GM18909 (cell line): ENCODE measurements at regions not wholly inside any gene's neighbourhood (a gene's known extent, or its start where the extent isn't known, plus 50 kb on each side); places are given as distances from the start of the nearest gene placed in this dataset.
"Not testable (repeated sequence)": the region's sequence is repeated elsewhere in the genome, so short reads cannot be mapped to it uniquely, and the experiment has no call there.

ENCODE experiments used
- ATAC-seq: cut with Tn5 transposase; IDR thresholded peaks from one replicate; pipeline ENCODE4 v1.9.1; 2021; ENCODE audit warnings: mild to moderate bottlenecking; ENCODE audit not compliant: unreplicated experiment, poor library complexity

DNA sequence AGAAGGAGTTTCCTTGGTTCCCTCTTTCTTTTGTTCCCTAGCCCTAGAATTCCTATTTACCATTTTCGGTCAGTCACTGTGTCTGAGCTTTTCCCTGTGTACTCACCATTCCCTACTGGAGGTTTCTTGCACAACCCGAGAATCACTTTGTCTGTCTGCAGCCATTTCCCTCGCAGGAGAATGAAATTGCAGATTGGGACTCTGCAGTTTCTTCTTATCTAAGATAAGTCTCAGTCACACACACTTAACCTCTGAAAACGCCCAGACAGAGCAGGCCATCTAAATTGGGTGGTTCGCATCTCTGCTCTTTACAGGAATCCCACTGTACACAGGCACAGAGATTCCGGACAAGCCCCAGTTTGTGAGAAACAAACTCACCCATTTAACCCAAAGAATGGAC lies 58.6 kb upstream of the CNTNAP2 start:
- no peak for ATAC-seq

DNA sequence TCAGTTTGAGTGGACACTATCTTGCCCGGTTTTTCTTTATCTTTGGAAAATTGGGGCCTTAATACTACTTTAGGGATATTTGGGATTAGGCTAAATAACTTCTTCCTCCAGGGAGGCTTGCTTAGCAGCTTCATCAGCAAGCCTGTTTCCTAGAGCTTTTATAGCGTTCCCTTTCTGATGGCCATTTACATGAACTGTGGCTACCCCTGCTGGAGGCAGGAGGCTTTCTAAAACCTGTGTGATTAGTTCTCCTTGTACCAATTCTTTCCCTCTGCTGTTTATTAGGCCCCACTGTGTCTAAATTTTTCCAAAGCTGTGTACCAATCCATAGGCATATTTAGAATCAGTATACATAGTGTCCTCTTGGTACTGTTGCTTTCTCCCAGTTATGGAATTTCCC lies 61.7 kb upstream of the CNTNAP2 start:
- no peak for ATAC-seq

DNA sequence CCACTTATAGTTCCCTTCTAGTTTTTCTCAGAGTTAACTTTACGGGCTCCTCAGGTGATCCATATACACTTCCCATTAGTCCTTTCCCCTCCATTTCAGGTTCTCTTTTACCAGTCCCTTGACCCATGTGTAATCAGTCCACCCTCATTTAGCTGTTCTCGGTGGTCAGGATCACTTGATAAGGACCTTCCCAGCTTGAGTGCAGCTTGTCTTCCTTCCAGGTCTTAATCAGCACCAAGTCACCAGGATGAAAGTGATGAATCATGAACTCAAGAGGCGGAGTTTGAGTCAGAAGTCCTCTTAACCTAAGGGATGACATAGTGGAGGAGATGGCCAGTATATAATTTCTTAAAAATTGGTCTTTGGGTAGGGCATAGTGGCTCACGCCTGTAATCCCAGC lies 63.1 kb upstream of the CNTNAP2 start:
- ATAC-seq: no peak

DNA sequence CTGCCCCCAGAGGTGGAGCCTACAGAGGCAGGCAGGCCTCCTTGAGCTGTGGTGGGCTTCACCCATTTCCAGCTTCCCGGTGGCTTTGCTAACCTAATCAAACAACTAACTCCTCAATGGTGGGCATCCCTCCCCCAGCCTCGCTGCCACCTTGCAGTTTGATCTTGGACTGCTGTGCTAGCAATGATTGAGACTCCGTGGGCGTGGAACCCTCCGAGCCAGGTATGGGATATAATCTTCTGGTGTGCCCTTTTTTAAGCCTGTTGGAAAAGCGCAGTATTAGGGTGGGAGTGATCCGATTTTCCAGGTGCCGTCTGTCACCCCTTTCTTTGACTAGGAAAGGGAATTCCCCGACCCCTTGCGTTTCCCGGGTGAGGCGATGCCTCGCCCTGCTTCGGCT lies 73.3 kb upstream of the CNTNAP2 start:
- ATAC-seq: not testable (repeated sequence)

DNA sequence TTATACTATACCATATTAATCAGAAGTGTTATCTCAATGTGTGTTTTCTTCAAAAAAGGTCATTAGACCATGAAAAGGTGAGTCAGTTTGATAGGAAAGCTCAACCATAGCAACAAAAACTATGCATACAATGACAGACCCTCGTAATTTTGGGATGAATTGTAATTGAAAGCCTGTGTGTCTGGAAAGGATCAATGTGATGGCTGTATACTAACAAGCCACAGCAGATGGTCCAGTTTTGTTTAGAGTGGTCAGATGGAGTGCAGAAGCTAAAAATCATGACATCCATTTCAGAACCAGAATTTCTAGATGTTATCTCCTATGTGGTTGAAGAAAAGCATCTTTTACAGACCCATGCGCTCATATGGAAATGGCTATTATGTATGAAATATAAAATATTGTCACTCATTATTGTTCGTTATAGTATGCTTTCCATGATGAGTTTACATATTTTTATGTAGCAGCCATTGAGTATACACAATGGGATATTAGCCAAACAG lies 88.3 kb upstream of the CNTNAP2 start:
- no peak for ATAC-seq

DNA sequence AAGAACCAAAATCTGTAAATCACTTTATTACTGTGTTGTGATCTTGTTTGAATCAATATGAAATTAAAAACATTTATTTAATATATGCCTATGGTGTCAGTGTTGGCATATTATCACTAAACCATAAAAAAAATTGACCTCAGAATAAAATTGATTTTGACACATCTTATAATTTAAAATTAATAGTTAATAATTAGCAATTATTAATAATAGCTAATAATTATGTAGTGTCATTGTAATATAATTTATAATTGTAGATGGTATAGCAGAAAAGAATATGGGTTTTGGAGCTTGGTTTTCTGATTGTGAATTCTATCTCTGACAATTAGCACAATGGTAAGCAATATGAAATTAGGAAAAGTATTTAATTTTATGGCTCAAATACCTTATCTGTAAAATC lies 89.4 kb upstream of the CNTNAP2 start:
- no peak for ATAC-seq

DNA sequence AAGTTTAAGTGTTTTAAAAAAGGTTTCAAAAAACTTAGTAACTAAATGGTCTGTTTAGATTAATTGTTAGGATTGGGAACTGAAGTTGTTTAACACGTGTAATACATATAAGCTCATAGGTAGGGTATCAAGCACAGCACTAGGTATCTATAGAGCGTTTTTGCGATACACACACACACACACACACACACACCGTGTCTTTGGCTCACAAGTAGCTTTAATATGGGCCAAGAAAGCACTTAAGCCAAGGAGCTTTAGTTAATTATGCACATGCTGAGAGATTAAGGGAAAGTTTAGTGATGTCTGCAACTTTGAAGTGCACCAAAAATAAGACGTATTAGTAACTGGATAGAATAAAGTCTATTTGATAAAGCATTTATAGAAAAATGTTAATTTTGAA lies 93.8 kb upstream of the CNTNAP2 start:
- ATAC-seq: no peak

DNA sequence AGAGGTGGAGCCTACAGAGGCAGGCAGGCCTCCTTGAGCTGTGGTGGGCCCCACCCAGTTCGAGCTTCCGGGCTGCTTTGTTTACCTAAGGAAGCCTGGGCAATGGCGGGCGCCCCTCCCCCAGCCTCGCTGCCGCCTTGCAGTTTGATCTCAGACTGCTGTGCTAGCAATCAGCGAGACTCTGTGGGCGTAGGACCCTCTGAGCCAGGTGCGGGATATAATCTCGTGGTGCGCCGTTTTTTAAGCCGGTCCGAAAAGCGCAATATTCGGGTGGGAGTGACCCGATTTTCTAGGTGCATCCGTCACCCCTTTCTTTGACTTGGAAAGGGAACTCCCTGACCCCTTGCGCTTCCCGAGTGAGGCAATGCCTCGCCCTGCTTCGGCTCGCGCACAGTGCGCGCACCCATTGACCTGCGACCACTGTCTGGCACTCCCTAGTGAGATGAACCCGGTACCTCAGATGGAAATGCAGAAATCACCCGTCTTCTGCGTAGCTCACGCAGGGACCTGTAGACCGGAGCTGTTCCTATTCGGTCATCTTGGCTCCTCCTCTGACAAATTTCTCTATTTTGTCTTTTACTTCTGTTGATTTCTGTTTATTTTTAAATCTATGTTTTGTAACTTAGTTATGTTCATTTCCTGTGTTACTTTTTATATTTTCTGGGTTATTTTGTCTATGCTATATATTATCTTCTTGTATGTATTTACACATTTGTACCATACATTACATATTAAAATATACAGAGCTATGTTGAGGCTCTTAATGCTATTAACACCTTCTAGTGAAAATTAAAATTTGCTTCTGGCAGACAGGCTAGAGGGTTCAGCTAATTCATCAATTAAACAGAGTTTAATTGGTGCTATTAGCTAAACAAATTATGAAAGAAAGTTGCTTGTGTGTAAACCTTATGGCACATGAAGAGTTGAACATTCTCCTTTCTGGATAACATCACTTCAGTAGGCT lies 97.3 kb upstream of the CNTNAP2 start:
- not testable (repeated sequence) for ATAC-seq

DNA sequence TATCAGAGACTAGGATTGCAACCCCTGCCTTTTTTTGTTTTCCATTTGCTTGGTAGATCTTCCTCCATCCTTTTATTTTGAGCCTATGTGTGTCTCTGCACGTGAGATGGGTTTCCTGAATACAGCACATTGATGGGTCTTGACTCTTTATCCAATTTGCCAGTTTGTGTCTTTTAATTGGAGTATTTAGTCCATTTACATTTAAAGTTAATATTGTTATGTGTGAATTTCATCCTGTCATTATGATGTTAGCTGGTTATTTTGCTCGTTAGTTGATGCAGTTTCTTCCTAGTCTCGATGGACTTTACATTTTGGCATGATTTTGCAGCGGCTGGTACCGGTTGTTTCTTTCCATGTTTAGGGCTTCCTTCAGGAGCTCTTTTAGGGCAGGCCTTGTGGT lies 99.2 kb upstream of the CNTNAP2 start:
- ATAC-seq: not testable (repeated sequence)

DNA sequence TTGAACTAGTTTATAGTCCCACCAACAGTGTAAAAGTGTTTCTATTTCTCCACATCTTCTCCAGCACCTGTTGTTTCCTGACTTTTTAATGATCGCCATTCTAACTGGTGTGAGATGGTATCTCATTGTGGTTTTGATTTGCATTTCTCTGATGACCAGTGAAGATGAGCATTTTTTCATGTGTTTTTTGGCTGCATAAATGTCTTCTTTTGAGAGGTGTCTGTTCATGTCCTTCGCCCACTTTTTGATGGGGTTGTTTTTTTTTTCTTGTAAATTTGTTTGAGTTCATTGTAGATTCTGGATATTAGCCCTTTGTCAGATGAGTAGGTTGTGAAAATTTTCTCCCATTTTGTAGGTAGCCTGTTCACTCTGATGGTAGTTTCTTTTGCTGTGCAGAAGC lies 102.4 kb upstream of the CNTNAP2 start:
- ATAC-seq: not testable (repeated sequence)

DNA sequence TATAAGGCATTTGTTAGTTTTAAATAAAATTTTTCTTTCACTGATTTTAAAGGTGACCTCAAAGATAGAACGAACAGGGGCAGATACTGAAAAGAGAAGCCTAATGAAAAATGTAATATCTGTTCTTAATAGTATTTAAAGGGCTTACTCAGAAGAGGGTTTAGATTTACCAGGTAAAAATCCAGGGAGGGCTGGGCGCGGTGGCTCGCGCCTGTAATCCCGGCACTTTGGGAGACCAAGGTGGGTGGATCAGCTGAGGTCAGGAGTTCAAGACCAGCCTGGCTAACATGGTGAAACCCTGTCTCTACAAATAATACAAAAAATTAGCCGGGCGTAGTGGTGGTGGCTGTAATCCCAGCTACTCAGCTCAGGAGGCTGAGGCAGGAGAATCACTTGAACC lies 108.3 kb upstream of the CNTNAP2 start:
- no peak for ATAC-seq

DNA sequence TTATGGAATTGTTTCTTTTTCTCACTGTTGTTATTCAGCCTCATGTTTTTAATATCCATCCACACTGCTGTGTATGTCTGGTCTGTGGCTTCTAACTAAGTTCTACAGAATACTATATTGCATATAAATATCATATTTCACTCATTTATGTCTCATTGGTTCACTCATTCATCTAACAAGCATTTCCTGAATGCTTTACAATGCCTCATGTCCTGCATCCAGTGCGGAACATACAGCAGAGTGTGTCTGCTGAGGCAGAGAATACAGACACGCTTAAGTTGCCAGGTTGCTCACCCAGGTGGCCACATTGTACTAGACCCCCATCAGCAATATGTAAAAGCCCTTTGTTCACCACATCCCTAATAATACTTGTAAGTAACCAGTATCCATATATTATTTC lies 111.8 kb upstream of the CNTNAP2 start:
- no peak for ATAC-seq

DNA sequence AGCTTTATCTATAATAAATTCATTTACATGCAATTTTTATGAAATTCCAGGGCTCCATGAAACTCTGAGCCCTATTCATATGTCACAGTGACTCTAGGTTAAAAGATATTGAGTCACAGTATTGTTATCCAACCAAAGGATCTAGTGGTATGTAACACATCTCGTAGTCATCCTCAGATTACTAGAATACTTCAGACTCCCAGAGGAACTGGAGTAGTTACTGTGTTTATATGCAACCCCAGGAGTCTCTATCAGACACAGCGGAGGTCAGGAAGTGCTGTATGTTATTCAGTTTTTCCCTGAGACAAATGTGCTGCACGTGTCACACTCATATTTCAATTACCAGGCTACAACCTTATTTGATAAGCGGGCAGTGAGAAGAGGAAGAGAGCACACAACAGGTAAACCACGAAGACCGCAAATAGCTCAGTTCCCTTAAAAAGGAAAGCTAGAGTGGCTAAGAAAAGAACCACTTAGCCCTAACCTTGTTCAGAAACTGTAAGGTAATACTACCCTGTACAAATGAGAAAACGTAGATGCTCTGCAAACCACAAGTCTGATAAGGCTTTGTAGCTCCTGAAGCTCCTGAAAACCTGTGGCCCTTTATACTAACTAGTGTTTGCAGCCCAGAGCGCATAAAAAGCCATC lies 114.0 kb upstream of the CNTNAP2 start:
- ATAC-seq: peak; percentile 80

DNA sequence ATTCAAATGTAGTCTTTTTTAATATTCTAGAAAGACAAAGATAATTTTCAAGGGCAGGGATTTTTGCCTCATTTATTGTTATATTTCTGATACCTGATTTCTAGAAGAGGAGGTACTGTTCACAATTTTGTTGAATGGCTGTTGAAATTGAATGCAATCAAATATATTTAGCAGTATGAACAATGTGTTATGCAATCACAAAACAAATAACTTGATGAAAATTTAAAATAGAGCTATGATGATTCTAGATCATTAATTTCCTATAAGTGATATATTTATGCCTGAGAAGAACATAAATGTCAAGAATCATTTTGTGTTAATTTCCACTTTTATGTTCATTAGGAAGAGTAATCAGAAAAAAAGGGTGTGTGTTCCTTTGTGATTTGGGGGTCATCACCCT lies 114.6 kb upstream of the CNTNAP2 start:
- no peak for ATAC-seq

DNA sequence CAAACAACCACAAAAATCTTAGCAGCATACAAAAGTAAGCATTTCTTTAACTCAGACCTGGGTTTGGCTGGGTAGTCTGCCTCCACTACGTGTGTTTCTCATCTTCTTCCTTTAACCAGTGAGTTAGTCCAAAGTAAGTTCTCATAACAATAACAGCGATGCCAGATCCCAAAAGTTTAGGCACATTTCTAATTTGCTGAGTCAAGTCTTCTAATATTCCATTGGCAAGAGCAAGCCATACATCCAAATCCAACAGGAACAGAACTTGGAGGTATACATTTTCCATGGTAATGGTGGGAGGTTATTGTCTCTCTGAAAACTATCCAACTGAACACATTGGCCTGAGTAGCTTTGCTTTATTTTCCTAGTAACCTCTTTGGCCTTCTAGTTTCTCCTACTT lies 115.7 kb upstream of the CNTNAP2 start:
- no peak for ATAC-seq

DNA sequence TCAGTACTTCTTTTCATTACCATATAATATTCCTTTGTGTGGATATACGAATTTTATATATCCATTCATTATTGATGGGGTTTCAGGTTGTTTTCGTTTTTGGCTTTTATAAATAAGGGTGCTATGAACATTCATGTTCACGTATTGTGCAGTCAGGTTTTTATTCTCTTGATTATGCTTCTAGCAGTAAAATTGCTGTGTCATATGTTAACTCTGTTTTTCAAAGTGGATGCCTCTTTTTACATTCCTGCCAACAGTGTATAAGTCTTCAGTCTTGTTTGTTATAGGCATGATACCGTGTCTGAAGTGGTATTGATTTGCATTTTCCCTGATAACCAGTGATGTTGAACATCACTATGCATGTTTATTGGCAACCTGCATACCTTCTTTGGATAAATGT lies 127.1 kb upstream of the CNTNAP2 start:
- no peak for ATAC-seq

DNA sequence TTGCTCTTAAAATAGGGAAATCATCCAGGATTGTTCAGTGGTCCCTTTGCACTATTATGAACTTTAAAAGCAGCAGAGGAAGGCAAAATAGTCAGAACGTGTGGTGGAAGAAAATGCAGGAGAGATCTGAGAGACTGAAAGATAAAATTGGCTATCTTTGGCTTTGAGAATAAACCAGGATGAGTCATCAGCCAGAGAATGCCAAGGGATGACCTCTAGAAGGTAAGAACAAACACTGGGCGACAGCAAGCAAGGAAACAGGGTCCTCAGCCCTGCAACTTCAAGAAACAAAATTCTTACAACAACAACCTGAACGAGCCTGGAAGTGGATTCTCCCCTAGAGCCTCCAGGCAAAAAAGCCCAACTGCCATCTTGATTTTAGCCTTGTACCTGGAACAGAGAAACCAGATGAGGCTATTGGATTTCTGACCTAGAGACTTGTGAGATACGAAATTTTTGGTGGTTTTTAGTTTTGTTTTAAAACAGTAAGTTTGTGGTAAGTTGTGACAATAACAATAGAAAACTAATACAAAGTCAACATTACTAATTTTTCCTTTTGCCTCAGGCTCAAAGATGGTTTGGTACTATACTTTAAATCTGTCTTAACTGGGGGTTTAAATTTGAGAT lies 130.2 kb upstream of the CNTNAP2 start:
- no peak for ATAC-seq

DNA sequence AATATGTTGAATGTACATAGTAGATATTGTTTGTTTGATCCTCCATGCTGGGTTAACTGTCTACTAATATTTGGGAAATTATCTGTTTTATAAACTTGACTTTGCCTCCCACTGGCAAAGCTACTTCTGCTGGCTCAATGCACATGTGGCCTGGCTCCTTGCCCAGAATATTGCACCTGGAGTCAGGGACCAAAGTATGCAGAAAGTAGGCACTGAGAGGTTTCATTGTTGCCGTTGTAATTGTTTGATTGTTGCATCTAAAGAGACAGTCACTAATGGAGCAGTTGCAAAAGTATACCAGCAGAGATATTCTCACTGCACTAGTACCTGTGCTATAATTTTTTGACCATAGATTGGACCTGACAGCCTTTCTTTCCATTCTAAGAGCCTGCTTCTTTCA lies 137.8 kb upstream of the CNTNAP2 start:
- no peak for ATAC-seq

DNA sequence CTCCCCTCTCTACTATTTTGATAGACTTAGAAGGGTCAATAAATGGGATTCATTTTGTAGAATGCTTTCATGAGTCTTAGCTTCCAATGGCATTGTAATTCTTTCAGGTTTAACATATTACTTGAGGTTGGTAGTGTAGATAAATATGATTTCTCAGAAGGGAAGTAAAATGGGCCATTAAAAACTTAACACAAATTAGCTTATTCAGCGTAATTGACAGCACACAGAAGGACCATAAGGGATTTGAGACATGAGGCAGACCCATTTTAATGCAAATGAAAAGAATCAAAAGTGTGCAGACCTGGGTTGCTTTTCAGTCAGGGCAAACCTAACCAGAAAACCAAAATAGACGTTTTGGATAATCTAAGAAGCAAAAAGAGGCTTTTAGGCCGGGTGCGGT lies 156.6 kb upstream of the CNTNAP2 start:
- ATAC-seq: no peak

DNA sequence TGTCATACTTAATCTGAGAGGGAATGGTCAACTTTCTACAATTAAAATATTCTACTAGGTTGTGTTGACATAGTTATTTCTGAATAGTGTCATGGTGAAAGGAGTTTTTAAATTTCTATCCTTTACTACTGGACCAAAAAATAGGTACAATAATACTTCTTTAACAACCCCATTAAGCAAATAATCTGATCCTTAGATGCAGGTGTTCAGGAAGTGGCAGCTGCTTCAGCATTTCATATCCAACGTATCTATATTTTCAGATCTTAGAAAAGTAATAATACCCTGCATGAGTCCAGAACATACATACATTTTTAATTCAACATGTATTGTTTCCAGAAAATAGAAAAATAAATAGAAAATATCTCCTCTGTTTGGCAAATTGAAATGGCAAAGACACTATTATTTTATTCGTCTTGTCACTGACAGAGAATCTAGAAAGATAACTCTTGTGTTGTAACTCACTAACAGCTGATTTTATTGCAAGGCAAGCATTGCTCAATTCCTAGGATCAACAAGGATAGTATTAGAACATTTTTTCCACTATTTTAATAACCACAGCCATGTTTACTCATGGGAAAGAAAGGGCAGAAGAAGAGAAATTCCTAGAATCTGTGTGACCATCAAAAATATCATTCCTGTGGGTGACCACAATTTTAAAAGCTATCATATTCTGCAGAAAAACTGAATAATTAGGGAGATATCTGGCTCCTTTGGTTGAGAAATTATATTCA lies 159.3 kb upstream of the CNTNAP2 start:
- ATAC-seq: no peak
